GM23338 (cell line): ENCODE measurements at regions not wholly inside any gene's neighbourhood (a gene's known extent, or its start where the extent isn't known, plus 50 kb on each side); places are given as distances from the start of the nearest gene placed in this dataset.
"Not testable (repeated sequence)": the region's sequence is repeated elsewhere in the genome, so short reads cannot be mapped to it uniquely, and the experiment has no call there.

Experiments used
- CREB1 ChIP-seq: fragments of 250-450 bp; sonication (Bioruptor Pico); IDR thresholded peaks from 2 replicates; pipeline ENCODE4 v1.5.0; 2020; ENCODE audit warnings: low read depth, mild to moderate bottlenecking, moderate library complexity
- CTCF ChIP-seq, 2 experiments: fragments of 200-600 bp in 1 of 2; sonication (generic) in 1 of 2; conservative IDR thresholded peaks; 2 replicates each; pipeline versions ENCODE4 v1.5.1 to v1.6.1; 2016 to 2017; ENCODE audit warnings: antibody characterized with exemption in 2 of 2, low read depth in 2 of 2, mild to moderate bottlenecking in 2 of 2, moderate library complexity in 1 of 2
- EZH2 ChIP-seq: fragments of 200-600 bp; sonication (generic); IDR thresholded peaks from one replicate; pipeline ENCODE4 v1.8.0; 2017; ENCODE audit warnings: antibody characterized with exemption, mild to moderate bottlenecking, low read depth; ENCODE audit not compliant: unreplicated experiment
- JUNB ChIP-seq: IDR thresholded peaks from one replicate; pipeline ENCODE4 v1.6.1; 2016; ENCODE audit warnings: antibody characterized with exemption; ENCODE audit not compliant: unreplicated experiment
- NANOG ChIP-seq: IDR thresholded peaks from 2 replicates; pipeline ENCODE4 v1.6.1; 2016; ENCODE audit warnings: antibody characterized with exemption, borderline replicate concordance
- POLR2AphosphoS5 ChIP-seq: IDR thresholded peaks from 2 replicates; pipeline ENCODE4 v1.6.1; 2016; ENCODE audit warnings: antibody characterized with exemption, low read depth
- TF ChIP-seq, protein P1 (sequence below): IDR thresholded peaks from one replicate; pipeline ENCODE4 v1.6.1; 2018; ENCODE audit warnings: antibody characterized with exemption; ENCODE audit not compliant: unreplicated experiment

GRCh38 chr9:101821450-101821849 lies 83.0 kb upstream of the GRIN3A start:
- not testable (repeated sequence) for TF ChIP-seq CTCF (conservative IDR thresholded peaks at IDR 0.05; ENCODE audit: low read depth in 2 of 2); CREB1 (CRISPR knock-in tag); EZH2; POLR2AphosphoS5; JUNB; NANOG
- TF ChIP-seq, protein P1, sequence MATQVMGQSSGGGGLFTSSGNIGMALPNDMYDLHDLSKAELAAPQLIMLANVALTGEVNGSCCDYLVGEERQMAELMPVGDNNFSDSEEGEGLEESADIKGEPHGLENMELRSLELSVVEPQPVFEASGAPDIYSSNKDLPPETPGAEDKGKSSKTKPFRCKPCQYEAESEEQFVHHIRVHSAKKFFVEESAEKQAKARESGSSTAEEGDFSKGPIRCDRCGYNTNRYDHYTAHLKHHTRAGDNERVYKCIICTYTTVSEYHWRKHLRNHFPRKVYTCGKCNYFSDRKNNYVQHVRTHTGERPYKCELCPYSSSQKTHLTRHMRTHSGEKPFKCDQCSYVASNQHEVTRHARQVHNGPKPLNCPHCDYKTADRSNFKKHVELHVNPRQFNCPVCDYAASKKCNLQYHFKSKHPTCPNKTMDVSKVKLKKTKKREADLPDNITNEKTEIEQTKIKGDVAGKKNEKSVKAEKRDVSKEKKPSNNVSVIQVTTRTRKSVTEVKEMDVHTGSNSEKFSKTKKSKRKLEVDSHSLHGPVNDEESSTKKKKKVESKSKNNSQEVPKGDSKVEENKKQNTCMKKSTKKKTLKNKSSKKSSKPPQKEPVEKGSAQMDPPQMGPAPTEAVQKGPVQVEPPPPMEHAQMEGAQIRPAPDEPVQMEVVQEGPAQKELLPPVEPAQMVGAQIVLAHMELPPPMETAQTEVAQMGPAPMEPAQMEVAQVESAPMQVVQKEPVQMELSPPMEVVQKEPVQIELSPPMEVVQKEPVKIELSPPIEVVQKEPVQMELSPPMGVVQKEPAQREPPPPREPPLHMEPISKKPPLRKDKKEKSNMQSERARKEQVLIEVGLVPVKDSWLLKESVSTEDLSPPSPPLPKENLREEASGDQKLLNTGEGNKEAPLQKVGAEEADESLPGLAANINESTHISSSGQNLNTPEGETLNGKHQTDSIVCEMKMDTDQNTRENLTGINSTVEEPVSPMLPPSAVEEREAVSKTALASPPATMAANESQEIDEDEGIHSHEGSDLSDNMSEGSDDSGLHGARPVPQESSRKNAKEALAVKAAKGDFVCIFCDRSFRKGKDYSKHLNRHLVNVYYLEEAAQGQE, result not testable (repeated sequence)
